ENCODE measurements at regions not wholly inside any gene's neighbourhood (a gene's known extent, or its start where the extent isn't known, plus 50 kb on each side); places are given as distances from the start of the nearest gene placed in this dataset.
"Not testable (repeated sequence)": the region's sequence is repeated elsewhere in the genome, so short reads cannot be mapped to it uniquely, and the experiment has no call there.

DNA sequence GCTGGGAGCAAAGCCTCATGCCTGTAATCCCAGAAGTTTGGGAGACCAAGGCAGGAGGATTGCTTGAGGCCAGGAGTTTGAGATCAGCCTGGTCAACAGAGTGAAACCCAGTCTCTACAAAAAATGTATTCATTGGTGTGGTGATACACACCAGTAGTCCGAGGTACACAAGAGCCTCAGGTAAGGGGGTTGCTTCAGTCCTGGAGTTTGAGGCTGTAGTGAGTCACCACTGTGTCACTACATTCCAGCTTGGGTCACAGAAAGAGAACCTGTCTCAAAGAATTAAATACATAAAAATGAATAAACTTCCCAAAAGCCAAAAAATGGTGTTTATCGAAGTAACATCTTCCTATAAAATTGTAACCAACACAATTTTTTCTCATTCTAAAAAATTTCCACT lies 568.1 kb upstream of the LINC00305 start:
- DNase-seq (ENCODE audit: low spot score) = no peak

DNA sequence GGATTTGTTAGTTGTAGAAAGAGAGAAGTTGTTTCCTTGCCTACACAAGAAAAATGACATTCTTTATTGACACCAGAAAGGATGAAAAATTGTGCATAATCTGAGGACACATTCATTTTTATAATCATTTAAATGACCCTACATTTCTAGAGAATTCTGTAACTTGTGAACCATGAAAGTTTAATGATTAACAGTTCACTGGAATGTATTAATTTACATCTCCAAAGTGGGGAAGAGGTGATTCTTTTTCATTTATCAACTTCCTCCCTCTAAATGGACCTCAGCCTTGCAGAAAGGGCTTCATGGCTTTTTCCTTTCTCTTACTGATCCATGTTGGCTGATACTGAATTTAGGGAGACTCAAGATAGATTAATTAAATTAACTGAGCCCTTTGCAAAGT lies 565.2 kb upstream of the LINC00305 start:
- no peak for DNase-seq (ENCODE audit: low spot score)

DNA sequence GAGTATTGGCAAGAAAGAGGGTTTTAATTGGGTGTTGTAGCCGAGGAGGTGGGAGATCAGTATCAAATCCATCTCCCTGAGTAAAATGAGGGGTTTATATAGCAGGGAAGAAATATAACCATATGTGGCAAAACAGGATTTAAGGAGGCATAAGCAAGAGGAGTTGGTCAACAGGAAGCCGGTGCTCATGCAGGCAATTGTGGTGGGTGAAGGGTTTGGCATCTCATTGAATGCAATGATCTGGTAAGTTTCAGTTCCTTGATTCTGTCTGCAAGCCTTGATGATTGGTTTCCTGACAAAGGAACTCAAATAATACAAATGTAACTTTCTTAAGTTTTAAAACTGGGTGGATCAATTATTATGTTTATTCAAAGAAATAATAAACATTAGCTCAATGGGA lies 564.4 kb upstream of the LINC00305 start:
- peak; percentile 42 for DNase-seq (ENCODE audit: low spot score)

DNA sequence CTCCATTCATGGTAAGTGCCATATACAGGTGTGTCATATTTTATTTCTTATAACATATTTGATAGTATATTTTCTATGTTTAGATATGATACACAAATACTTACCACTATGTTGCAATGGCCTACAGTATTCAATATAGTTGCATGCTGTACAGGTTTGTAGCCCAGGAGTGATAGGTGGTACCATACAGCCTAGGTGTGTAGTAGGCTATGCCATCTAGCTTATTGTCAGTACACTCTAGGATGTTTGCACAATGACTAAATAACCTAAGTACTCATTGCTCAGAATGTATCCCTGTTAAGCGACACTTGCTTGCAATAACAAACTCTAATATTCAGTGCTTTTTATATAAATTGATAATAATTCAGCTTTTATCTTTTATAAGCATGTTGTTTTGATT lies 563.1 kb upstream of the LINC00305 start:
- no peak for DNase-seq (ENCODE audit: low spot score)

DNA sequence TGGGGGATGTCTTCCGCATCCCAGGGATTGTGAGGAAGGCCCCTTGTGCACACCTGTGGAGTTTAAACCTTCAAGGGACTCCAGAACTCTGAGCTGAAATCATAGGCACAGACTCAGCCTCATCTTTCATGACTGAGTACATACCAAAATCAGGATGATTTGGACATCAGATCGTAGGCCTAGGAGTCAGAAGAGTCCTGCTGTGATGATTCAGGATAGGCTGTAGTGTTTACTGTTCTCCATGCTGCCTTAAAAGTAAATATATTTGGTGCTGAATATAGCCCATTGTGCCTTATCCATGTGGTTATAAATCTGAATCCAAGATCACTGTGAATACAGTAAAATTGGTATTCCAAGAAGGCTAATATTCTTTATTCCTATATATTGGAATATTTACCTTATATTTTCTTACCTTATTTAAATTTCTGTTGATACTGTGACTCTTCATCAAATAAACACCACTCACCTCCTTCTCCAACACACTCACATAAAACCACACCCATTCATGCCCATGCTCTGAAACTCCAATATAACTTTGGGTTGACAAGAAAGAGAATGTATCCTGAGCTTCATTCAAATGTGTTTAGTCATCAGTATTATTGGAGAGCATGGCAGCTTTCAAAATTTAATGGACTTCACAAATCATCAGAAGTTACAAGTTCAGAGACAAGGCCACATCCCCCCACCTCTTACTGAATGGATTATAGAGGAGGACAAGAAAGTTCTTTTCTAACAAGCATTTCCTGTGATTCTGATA lies 561.4 kb upstream of the LINC00305 start:
- DNase-seq (ENCODE audit: low spot score) = no peak

DNA sequence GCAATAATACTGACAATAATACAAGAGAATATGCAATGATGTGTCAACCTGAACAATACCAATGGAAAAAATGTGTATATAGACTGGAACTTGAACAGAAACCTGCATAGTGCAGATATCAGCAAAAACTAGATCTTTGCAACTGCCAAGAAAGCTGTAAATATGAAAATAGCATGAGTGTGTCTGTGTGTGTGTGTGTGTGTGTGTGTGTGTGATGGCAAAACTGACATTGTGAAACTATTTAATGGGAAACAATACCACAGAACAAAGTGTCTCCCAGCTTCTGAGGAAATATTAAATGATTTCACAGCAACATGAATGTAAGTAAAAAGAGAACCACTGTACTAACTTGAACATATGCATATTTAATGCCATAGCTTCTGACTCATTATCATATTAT lies 558.2 kb upstream of the LINC00305 start:
- no peak for DNase-seq (ENCODE audit: low spot score)

DNA sequence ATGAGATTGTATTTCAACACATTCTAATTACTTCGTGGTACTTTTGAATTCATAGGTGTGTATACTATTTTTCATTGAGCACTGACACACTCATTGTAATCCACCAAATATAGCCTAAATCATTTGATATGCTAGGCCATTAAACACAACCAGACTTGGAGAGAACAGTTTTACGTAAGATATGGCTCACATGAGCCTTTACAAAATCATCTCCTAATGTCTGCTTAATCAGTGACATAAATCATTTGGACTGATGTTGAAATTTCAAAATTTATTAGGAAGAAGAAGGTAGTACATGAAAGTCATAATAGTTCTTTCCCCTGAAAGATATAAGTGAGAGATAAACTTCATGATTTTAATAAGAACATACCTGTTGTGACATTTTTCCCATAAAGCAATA lies 550.2 kb upstream of the LINC00305 start:
- DNase-seq (ENCODE audit: low spot score) = no peak

DNA sequence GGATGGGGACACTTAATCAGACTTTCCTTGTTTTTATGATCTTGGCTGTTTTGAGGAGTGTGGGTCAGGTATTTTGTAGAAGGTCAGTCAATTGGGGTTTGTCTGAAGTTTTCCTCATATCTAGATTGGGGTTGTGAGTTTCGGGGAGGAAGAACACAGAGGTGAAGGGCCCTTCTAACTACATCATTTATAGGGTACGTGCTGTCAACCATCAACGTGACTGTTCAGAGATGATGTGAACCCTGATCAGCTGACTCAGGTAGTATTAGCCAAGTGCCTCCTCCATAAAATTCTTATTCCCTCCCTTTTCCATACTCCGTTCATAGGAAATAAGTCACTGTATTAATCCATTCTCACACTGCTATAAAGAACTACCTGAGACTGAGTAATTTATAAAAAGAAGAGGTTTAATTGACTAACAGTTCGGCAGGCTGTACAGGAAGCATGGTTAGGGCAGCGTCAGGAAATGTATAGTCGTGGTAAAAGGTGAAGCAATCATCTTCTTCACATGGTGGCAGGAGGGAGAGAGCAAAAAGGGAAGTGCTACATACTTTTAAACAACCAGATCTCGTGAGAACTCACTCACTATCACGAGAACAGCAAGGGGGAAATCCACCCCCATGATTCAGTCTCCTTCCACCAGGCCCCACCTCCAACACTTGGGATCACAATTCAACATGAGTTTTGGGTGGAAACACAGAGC lies 547.1 kb upstream of the LINC00305 start:
- DNase-seq (ENCODE audit: low spot score) = no peak

DNA sequence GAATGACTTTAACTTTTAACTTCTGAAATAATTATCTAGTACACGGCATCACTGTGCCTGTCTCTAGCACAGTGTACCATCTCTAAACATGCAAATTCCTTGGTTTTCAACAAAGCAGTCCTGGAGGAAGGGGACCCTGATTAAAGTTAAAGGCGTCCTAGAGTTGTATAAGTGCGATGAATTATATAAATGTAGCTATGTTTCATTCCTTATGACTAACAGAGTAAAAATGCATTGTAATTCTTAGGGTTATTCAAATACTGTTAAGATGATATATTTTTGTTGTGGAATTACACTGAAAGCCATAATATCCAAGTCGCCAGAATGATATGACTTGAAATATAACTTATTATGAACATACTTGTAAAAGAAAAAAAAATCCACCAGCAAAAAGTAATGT lies 544.9 kb upstream of the LINC00305 start:
- DNase-seq (ENCODE audit: low spot score) = no peak

DNA sequence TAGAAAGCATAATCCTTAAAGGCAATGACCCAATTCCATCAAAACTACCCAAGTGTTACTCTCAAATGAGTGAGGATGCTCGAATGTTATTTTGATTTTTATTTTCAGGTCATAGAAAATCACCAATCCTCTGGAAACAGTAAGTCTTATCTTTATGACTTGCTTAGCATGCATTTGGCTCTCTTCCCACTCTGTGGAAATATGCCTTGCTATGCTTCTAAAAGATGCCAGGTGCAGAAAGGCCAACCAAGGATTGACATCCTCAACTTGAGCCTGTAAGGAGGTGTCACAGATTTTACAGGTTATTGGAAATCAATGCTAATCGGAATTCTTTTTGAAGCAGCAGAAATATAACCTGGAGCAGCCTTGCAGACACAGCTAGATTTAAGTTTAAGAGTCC lies 543.9 kb upstream of the LINC00305 start:
- no peak for DNase-seq (ENCODE audit: low spot score)

DNA sequence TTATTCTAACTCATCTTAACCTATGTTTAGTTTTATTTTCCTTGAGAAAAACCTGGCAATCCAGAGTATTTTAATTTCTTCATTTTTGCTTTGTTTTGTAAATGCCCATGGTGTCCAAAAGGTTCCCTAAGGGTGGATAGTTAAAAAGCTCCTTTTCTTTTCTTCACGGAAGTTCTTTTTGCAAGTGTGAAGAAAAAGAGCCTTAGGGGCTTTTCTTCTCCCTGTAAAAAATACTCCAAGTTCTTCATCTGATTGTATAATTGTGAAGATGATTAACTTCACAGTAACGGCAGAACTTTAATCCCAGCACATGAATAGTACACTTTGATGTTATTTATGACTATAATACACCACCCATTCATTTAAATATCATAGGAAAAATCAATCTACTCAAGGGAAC lies 530.2 kb upstream of the LINC00305 start:
- no peak for DNase-seq (ENCODE audit: low spot score)

DNA sequence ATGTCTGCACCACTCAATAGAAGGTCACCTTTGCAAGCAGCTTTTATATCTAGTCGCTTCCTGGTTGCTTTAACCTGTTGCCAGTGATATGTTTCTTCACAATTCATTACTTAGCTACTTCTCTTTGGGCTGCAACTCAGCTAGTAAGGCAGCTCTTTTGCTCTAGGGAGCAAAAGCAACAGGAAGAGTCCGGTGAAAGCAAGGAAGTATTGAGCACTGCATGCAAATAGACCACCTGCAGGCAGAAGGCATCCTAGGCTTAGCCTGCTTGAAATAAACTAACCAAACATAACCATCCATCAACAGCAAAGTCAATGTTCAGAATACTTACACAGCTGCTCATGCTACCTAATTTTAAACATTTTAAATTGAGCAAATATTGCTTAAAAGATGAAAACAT lies 529.2 kb upstream of the LINC00305 start:
- no peak for DNase-seq (ENCODE audit: low spot score)

DNA sequence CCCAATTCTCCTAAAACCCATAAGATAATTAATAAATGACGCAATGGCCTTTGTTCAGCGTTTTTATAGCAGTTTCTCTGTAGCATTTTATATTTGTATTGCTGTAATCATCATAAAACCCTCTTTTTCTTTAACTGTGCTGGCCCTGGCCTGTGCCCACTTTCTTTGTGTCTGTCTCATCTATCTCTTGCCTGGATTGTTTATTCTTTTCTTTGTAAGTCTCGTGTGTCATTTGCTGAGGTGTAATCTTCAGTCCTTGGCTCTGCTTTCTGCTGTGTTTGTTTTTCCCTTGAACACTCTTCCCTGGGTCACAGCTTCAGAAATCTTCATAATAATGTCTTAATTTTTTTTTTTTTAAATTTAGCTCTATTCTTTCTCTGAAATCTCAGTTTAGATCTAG lies 525.8 kb upstream of the LINC00305 start:
- DNase-seq (ENCODE audit: low spot score) = no peak

DNA sequence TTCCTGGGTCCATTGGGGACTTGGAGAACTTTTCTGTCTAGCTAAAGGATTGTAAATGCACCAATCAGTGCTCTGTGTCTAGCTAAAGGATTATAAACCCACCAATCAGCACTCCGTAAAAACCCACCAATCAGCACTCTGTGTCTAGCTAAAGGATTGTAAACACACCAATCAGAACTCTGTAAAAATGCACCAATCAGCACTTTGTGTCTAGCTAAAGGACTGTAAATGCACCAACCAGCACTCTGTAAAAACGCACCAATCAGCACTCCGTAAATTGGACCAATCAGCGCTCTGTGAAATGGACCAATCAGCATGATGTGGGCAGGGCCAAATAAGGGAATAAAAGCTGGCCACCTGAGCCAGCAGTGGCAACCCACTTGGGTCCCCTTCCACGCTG lies 522.4 kb upstream of the LINC00305 start:
- not testable (repeated sequence) for DNase-seq (ENCODE audit: low spot score)

DNA sequence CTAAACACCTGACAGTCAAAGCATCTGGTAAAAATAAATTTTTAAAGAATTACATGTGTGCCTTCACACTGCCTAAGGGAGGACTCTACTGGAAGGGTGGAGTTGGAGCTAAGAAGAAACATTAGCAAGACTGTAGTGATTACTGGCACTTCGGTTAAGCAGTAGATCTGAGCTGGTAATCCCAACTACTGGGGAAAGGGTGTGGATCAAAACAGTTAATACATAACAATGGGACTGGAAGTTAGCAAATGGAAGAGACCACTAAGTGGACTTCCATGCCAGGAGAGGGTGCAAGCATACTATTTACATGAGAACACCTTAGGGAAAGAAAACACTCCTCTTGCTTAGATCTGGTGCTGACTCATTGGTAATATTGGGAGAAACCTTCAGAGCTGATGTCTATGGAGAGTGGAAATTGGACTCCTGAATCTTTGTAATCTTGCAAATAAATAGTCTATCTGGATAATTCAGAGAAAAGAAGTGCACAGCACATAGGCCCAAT lies 519.6 kb upstream of the LINC00305 start:
- DNase-seq (ENCODE audit: low spot score) = no peak

DNA sequence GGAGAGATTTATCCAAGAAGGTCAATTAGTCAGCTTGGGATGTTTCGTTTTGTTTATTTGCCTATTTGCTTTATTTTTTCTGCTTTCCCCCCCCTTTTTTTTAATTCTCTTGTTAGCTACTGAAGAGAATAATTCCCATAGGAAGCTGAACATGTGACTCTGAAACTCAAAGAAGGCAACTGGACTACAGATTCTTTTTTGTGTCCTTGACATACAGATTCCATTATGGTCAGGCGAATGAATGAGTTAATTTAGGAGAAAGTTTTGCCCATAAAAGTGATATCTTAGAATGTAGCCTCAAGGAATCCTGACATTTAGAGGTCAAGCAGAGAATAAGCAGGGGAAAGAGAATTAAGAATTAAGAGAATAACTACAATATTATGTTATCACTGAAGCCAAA lies 514.2 kb upstream of the LINC00305 start:
- no peak for DNase-seq (ENCODE audit: low spot score)

DNA sequence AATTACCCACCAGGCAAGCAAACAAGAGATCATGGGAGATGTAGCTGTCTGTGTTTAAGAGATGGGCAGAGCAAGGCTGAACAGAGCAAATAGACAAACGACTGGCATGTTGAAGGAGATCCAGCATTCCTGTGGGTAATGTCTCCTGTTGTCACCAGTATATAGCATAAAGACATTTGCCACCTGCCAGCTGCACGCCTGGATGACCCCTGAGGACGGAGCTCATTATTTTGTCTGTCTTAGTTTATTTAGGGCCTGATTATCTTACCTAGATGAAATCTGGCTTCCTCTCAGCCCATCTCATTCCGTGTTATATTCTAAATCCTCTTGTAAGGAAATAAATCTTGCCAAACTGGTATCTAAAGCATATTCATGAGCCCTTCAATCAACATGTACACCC lies 510.3 kb upstream of the LINC00305 start:
- DNase-seq (ENCODE audit: low spot score) = no peak

DNA sequence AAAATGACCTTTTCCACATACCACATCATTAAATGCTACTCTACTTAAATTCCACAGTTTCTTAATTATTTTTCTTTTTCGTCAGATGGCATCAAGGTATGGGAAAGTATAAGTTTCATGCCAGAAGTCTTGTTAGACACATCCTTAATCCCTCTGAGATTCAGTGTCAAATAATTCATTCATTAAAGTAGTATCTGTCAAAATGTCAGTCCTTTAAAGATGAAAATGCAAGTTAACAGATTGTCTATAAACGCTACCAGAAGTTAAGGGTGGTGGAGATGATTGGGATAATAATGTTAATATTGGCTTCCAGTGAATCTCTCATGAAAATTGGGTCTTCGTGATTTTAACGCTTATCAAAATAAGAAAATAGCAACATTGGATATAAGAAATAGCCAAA lies 504.2 kb upstream of the LINC00305 start:
- DNase-seq (ENCODE audit: low spot score) = no peak

DNA sequence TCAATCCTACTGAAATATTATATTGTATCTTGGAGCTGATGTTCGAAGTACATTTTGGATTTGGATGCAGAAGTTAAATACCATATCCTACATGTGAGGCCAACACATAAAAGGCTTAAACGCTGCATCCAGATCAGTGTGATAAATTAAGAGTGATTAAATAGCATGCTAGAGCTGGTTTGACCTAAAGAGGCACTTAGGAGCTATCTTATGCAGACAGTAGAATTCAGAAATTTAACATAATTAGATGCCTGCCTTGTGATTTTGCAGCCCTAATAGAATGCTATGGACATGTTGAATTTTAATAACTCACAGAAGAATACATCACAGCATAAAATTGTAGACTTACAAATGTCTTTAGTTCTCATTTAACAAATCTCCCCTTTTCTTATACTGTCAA lies 501.2 kb upstream of the LINC00305 start:
- DNase-seq (ENCODE audit: low spot score) = no peak

DNA sequence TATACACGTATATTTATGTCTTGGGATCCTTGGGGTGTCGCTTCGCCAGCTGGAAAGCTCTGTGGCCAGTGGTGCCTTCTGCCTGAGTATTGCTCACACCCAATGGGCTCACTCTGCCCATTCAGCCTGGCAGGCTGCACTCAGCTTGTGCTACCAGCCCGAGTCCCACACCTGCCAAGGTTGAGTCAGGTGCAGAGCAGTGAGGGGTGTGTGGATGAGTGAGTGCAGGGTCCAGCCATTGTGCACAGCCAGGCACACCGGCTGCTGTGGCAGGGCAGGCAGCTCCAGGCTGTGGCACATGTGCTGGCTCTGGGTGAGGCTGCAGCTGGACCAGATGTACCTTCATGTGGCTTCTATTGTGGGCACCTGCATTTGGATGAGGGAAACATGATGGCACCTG lies 496.9 kb upstream of the LINC00305 start:
- no peak for DNase-seq (ENCODE audit: low spot score)

DNA sequence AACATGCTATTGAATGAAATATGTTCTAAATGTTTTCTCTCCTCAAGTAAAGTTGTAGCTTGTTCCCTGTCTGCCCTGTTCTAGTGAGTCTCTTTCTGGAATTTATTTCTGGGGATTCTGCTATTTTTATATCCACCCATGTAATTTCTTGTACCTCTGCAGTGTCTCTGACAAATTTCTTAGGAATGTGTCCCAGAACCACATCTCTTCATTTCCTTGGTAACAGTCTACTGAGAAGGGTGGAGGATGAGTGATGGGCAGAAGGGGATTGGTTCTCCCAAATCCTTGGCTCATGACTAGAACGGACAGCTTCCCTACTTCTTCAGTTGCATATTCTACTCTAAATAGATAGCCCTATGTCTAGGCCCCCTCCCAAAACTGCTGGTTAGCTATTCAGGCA lies 490.6 kb upstream of the LINC00305 start:
- DNase-seq (ENCODE audit: low spot score) = no peak

DNA sequence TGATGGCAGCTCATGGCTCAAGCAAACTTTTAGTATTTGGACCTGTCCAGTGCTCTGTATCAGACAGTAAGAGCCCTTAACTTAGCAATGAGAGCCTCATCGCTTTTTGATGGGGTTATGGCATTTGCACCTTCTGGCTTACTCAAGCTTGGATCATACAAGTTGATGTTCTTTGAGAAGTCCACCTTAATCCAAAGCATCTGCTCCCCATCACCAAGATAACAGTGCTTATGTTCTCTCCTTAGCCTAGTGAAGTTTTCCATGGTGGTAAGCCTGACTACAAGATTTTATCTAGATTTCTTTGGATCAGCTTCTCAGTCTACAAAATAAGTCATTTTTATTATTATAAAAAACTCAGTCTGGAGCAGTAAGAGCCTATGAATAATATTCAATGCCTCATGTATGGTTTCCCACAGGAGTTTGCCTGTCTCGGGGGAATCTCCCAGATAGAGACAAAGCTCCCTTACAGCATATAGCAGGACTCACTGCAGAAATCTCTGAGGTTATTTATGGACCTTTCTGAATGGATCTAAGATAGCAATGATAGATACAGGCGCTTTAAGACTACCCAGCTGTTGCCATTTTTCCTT lies 472.2 kb upstream of the LINC00305 start:
- DNase-seq (ENCODE audit: low spot score) = no peak

DNA sequence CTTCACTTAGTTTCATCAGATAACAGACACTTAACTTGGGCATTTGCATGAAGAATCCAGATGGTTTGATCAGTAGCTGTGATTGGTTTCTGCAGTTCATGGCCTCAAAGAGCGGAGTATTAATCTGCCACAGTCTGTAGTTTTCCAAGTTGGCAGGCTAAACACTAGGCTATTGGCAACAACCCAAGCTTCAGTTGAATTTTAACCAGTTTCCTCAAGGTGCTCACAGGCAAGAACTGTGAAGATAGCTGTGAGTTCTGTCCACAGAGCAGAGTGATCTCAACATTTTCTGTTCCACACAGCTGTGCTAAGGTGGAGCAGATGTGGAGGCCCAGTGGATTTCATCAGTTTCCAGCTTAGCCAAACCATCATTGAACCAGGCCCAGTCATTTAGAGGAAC lies 469.5 kb upstream of the LINC00305 start:
- DNase-seq (ENCODE audit: low spot score) = no peak

All from Ammon's horn (tissue), 1 donor.